Loucy (cell line): ENCODE measurements at regions not wholly inside any gene's neighbourhood (a gene's known extent, or its start where the extent isn't known, plus 50 kb on each side); places are given as distances from the start of the nearest gene placed in this dataset.

Experiments
- EZH2phosphoT487 ChIP-seq: fragments of 200-600 bp; IDR thresholded peaks from 2 replicates; pipeline ENCODE4 v1.6.1; 2018; ENCODE audit warnings: antibody characterized with exemption, mild to moderate bottlenecking, moderate library complexity, borderline replicate concordance
- TF ChIP-seq, protein P1 (sequence below): fragments of 200-600 bp; sonication (generic); conservative IDR thresholded peaks from 2 replicates; pipeline ENCODE4 v1.5.1; 2014; ENCODE audit warnings: mild to moderate bottlenecking, antibody characterized with exemption, low read length

DNA sequence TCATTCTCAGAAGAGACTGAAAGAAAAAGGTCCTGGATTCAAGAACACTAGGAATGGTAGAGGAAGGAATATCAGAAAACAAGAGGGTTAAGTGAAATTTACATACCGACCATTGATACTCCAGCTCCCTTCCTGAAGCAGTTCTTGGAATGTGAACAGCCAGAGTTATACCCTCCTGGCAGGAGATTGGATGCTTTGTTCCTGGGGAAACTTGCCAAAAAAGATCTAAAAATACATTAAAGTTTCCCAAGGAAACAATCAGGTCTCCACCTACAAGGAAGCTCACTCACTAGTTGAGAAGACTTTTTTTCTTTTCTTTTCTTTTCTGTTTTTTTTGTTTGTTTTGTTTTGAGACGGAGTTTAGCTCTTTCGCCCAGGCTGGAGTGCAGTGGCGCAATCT is 91.1 kb downstream of the HLX start:
- TF ChIP-seq, protein P1, sequence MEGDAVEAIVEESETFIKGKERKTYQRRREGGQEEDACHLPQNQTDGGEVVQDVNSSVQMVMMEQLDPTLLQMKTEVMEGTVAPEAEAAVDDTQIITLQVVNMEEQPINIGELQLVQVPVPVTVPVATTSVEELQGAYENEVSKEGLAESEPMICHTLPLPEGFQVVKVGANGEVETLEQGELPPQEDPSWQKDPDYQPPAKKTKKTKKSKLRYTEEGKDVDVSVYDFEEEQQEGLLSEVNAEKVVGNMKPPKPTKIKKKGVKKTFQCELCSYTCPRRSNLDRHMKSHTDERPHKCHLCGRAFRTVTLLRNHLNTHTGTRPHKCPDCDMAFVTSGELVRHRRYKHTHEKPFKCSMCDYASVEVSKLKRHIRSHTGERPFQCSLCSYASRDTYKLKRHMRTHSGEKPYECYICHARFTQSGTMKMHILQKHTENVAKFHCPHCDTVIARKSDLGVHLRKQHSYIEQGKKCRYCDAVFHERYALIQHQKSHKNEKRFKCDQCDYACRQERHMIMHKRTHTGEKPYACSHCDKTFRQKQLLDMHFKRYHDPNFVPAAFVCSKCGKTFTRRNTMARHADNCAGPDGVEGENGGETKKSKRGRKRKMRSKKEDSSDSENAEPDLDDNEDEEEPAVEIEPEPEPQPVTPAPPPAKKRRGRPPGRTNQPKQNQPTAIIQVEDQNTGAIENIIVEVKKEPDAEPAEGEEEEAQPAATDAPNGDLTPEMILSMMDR, result no peak
- TF ChIP-seq EZH2phosphoT487, result no peak
